MM.1S (cell line): ENCODE measurements at regions not wholly inside any gene's neighbourhood (a gene's known extent, or its start where the extent isn't known, plus 50 kb on each side); places are given as distances from the start of the nearest gene placed in this dataset.

ENCODE experiments used
- EZH2 ChIP-seq: fragments of 300-600 bp; sonication (generic); optimal IDR thresholded peaks from 2 replicates; pipeline ENCODE3; 2017; ENCODE audit warnings: low read depth, mild to moderate bottlenecking, antibody characterized with exemption, low read length, mixed read lengths
- TF ChIP-seq, protein P1 (sequence below): fragments of 300-600 bp; sonication (generic); IDR thresholded peaks from 2 replicates; pipeline ENCODE4 v1.5.1; 2016; ENCODE audit warnings: antibody characterized with exemption, low read length, mixed read lengths

DNA sequence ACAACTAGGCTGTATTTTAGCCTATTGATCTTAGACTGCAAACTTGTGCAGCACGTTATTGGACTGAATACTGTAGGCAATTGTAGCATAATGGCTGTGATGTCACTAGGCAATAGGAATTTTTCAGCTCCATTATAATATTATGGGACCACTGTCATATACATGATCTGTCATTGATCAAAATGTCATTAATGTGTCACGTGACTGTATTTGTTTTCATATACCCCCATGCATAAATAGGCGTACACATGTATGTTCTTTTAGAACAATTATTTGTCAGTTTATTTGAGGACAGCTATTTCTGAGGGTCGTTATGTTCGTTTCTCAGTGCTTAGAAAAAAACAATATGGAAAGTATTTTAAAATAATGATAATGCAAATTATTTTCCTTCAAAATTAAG is 111.9 kb upstream of the CDH2 start:
- no peak for TF ChIP-seq EZH2
- TF ChIP-seq, protein P1, sequence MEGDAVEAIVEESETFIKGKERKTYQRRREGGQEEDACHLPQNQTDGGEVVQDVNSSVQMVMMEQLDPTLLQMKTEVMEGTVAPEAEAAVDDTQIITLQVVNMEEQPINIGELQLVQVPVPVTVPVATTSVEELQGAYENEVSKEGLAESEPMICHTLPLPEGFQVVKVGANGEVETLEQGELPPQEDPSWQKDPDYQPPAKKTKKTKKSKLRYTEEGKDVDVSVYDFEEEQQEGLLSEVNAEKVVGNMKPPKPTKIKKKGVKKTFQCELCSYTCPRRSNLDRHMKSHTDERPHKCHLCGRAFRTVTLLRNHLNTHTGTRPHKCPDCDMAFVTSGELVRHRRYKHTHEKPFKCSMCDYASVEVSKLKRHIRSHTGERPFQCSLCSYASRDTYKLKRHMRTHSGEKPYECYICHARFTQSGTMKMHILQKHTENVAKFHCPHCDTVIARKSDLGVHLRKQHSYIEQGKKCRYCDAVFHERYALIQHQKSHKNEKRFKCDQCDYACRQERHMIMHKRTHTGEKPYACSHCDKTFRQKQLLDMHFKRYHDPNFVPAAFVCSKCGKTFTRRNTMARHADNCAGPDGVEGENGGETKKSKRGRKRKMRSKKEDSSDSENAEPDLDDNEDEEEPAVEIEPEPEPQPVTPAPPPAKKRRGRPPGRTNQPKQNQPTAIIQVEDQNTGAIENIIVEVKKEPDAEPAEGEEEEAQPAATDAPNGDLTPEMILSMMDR: no peak
